Neural cell (in vitro differentiated cells): ENCODE measurements at regions not wholly inside any gene's neighbourhood (a gene's known extent, or its start where the extent isn't known, plus 50 kb on each side); places are given as distances from the start of the nearest gene placed in this dataset.

Experiments used
- H2AFZ ChIP-seq: fragments of 200-600, 300-800 bp; sonication (generic), shearing (Covaris generic); 2 replicates; pipeline ENCODE4 v1.6.0; 2014; ENCODE audit warnings: low read depth, mild to moderate bottlenecking, antibody characterized with exemption, low read length, moderate library complexity
- H3F3A ChIP-seq: fragments of 200-600 bp; shearing (Covaris generic); 2 replicates; pipeline ENCODE4 v1.6.1; 2016; ENCODE audit warnings: mild to moderate bottlenecking, moderate library complexity, mixed read lengths, antibody characterized with exemption, low read length; ENCODE audit not compliant: insufficient read depth, poor library complexity, severe bottlenecking
- H3K27ac ChIP-seq: fragments of 200-600, 300-800 bp; sonication (generic), shearing (Covaris generic); 2 replicates; pipeline ENCODE4 v1.5.1; 2014; ENCODE audit warnings: mild to moderate bottlenecking, low read length, moderate library complexity
- H3K27me3 ChIP-seq: fragments of 300-800, 200-600 bp; sonication (generic), shearing (Covaris generic); 2 replicates; pipeline ENCODE4 v1.6.0; 2014; ENCODE audit warnings: mild to moderate bottlenecking, low read depth, low read length, moderate library complexity; ENCODE audit not compliant: insufficient read depth
- H3K36me3 ChIP-seq: fragments of 300-800, 200-600 bp; sonication (generic), shearing (Covaris generic); 2 replicates; pipeline ENCODE4 v1.5.1; 2014; ENCODE audit warnings: mild to moderate bottlenecking, antibody characterized with exemption, low read length, moderate library complexity; ENCODE audit not compliant: insufficient read depth
- H3K4me2 ChIP-seq: fragments of 300-800, 200-600 bp; sonication (generic), shearing (Covaris generic); 2 replicates; pipeline ENCODE4 v1.6.0; 2014; ENCODE audit warnings: mild to moderate bottlenecking, low read length
- H3K4me3 ChIP-seq: fragments of 300-800, 200-600 bp; sonication (generic), shearing (Covaris generic); 2 replicates; pipeline ENCODE4 v1.5.1; 2014; ENCODE audit warnings: mild to moderate bottlenecking, low read length, moderate library complexity
- H3K79me2 ChIP-seq: fragments of 200-600 bp; shearing (Covaris generic); replicated peaks from 2 replicates; pipeline ENCODE4 v1.6.0; 2014; ENCODE audit warnings: mild to moderate bottlenecking, low read length, moderate library complexity; ENCODE audit not compliant: insufficient read depth
- H3K9ac ChIP-seq: fragments of 300-800, 200-600 bp; sonication (generic), shearing (Covaris generic); 2 replicates; pipeline ENCODE4 v1.6.1; 2016; ENCODE audit warnings: mild to moderate bottlenecking, low read length, mixed read lengths
- H3K9me2 ChIP-seq: fragments of 200-600 bp; shearing (Covaris generic); 2 replicates; pipeline ENCODE4 v1.6.1; 2016; ENCODE audit warnings: mild to moderate bottlenecking, low read length, mixed read lengths; ENCODE audit not compliant: insufficient read depth
- H3K9me3 ChIP-seq: fragments of 200-600, 300-800 bp; sonication (generic), shearing (Covaris generic); 2 replicates; pipeline ENCODE4 v1.6.1; 2016; ENCODE audit warnings: mild to moderate bottlenecking, mixed run types, low read length, moderate library complexity, mixed read lengths
- H4K20me1 ChIP-seq: fragments of 200-600 bp; shearing (Covaris generic); 2 replicates; pipeline ENCODE4 v1.6.1; 2016; ENCODE audit warnings: mild to moderate bottlenecking, mixed run types; ENCODE audit not compliant: insufficient read depth
- CTCF ChIP-seq: fragments of 450-650 bp; IDR thresholded peaks from 2 replicates; pipeline ENCODE4 v1.5.1; 2014; ENCODE audit warnings: antibody characterized with exemption, mild to moderate bottlenecking, moderate library complexity; ENCODE audit not compliant: poor library complexity, severe bottlenecking
- EP300 ChIP-seq: fragments of 450-650 bp; conservative IDR thresholded peaks from 2 replicates; pipeline ENCODE4 v1.6.1; 2014; ENCODE audit warnings: antibody characterized with exemption, mild to moderate bottlenecking, moderate library complexity; ENCODE audit not compliant: poor library complexity, severe bottlenecking
- EZH2 ChIP-seq: fragments of 200-600, 300-800 bp; shearing (Covaris generic), sonication (generic); IDR thresholded peaks from 2 replicates; pipeline ENCODE4 v1.6.1; 2014; ENCODE audit warnings: antibody characterized with exemption, low read length, borderline replicate concordance, mild to moderate bottlenecking; ENCODE audit not compliant: insufficient read depth, poor library complexity, severe bottlenecking
- MXI1 ChIP-seq: fragments of 450-650 bp; conservative IDR thresholded peaks from 2 replicates; pipeline ENCODE4 v1.6.1; 2014; ENCODE audit warnings: antibody characterized with exemption, mild to moderate bottlenecking; ENCODE audit not compliant: poor library complexity, severe bottlenecking
- POLR2AphosphoS5 ChIP-seq: IDR thresholded peaks from 2 replicates; pipeline ENCODE4 v1.6.1; 2012
- RAD21 ChIP-seq: fragments of 450-650 bp; conservative IDR thresholded peaks from 2 replicates; pipeline ENCODE4 v1.6.1; 2014; ENCODE audit warnings: antibody characterized with exemption, mild to moderate bottlenecking, moderate library complexity
- SMC3 ChIP-seq: fragments of 450-650 bp; conservative IDR thresholded peaks from 2 replicates; pipeline ENCODE4 v1.6.1; 2014; ENCODE audit warnings: antibody characterized with exemption, mild to moderate bottlenecking, moderate library complexity; ENCODE audit not compliant: poor library complexity
- TAF1 ChIP-seq: IDR thresholded peaks from 2 replicates; pipeline ENCODE4 v1.6.1; 2012; ENCODE audit warnings: low read depth
- TF ChIP-seq, protein P1 (sequence below): IDR thresholded peaks from 2 replicates; pipeline ENCODE4 v1.6.1; 2012; ENCODE audit warnings: borderline replicate concordance

GRCh38 chr9:3698076-3698475 is 172.3 kb upstream of the RFX3 start:
- H3K27me3 ChIP-seq = no peaks in the 10 kb centered on the region
- TF ChIP-seq POLR2AphosphoS5 = no peak
- TF ChIP-seq SMC3 = no peak
- TF ChIP-seq TAF1 = no peak
- TF ChIP-seq EZH2 = no peak
- TF ChIP-seq, protein P1, sequence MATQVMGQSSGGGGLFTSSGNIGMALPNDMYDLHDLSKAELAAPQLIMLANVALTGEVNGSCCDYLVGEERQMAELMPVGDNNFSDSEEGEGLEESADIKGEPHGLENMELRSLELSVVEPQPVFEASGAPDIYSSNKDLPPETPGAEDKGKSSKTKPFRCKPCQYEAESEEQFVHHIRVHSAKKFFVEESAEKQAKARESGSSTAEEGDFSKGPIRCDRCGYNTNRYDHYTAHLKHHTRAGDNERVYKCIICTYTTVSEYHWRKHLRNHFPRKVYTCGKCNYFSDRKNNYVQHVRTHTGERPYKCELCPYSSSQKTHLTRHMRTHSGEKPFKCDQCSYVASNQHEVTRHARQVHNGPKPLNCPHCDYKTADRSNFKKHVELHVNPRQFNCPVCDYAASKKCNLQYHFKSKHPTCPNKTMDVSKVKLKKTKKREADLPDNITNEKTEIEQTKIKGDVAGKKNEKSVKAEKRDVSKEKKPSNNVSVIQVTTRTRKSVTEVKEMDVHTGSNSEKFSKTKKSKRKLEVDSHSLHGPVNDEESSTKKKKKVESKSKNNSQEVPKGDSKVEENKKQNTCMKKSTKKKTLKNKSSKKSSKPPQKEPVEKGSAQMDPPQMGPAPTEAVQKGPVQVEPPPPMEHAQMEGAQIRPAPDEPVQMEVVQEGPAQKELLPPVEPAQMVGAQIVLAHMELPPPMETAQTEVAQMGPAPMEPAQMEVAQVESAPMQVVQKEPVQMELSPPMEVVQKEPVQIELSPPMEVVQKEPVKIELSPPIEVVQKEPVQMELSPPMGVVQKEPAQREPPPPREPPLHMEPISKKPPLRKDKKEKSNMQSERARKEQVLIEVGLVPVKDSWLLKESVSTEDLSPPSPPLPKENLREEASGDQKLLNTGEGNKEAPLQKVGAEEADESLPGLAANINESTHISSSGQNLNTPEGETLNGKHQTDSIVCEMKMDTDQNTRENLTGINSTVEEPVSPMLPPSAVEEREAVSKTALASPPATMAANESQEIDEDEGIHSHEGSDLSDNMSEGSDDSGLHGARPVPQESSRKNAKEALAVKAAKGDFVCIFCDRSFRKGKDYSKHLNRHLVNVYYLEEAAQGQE = no peak
- TF ChIP-seq RAD21 = no peak
- TF ChIP-seq CTCF = no peak
- no peak for TF ChIP-seq EP300
- no peak for TF ChIP-seq MXI1
- no peak overlapping the region for H2AFZ ChIP-seq
- no peaks in the 10 kb centered on the region for H3K36me3 ChIP-seq
- no peak overlapping the region for H3K4me2 ChIP-seq
- no peak overlapping the region for H3K4me3 ChIP-seq
- no peaks in the 10 kb centered on the region for H3K9me3 ChIP-seq
- no peaks in the 10 kb centered on the region for H4K20me1 ChIP-seq
- H3F3A ChIP-seq = no peaks in the 10 kb centered on the region
- no peaks in the 10 kb centered on the region for H3K9me2 ChIP-seq
- no peaks in the 10 kb centered on the region for H3K79me2 ChIP-seq
- H3K27ac ChIP-seq = no peak overlapping the region
- H3K9ac ChIP-seq = no peak overlapping the region

DNA sequence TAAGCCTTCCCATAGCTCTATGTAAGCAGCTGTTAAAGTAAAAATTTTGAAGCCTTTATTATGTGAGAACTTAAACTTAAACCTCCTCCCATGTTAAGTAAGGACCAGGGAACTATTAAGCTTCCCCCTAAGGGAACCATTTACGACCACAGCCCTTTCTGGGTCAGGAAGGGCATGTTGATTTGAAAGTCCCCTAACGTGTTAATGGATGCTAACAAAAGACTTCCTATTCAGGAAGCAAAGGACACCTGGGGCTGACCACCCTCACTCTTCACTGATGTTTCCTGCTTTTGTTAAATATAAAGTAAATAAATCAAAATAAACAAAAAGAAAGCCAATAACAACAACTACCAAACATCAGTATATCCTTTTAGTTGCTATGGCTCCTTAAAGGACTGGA is 170.6 kb upstream of the RFX3 start:
- Histone ChIP-seq H4K20me1 (no peaks in the 10 kb centered on the region), H3F3A (no peaks in the 10 kb centered on the region), H2AFZ (no peak overlapping the region), H3K9ac (no peak overlapping the region), H3K27me3 (no peaks in the 10 kb centered on the region), H3K36me3 (no peaks in the 10 kb centered on the region), H3K9me2 (no peaks in the 10 kb centered on the region), H3K9me3 (no peaks in the 10 kb centered on the region), H3K79me2 (no peaks in the 10 kb centered on the region), H3K27ac (no peak overlapping the region), H3K4me2 (no peak overlapping the region), H3K4me3 (no peak overlapping the region)
- TF ChIP-seq EP300 (no peak), EZH2 (no peak), CTCF (no peak), TAF1 (no peak), SMC3 (no peak), POLR2AphosphoS5 (no peak), RAD21 (no peak), MXI1 (no peak)
- TF ChIP-seq, protein P1 = no peak
